Peyer's patch (tissue), 4 donors: ENCODE measurements at regions not wholly inside any gene's neighbourhood (a gene's known extent, or its start where the extent isn't known, plus 50 kb on each side); places are given as distances from the start of the nearest gene placed in this dataset.
"Not testable (repeated sequence)": the region's sequence is repeated elsewhere in the genome, so short reads cannot be mapped to it uniquely, and the experiment has no call there.

ENCODE experiments used
- DNase-seq, 3 donors: peaks; one replicate each; pipeline ENCODE4 v3.0.0-alpha.2; 2017 to 2019
- H3K27ac ChIP-seq, 4 donors: fragments of 200-600 bp; sonication (generic); one replicate each; pipeline ENCODE4 v1.5.1; 2016 to 2019
- H3K27me3 ChIP-seq, 2 donors: fragments of 200-600 bp; sonication (generic); one replicate each; pipeline ENCODE4 v1.5.1; 2019
- H3K36me3 ChIP-seq, 3 donors: fragments of 200-600 bp; sonication (generic); one replicate each; pipeline ENCODE4 v1.5.1; 2016 to 2019
- H3K4me1 ChIP-seq, 4 donors: fragments of 200-600 bp; sonication (generic); one replicate each; pipeline ENCODE4 v1.5.1; 2016 to 2019
- H3K4me3 ChIP-seq, 4 donors: fragments of 200-600 bp; sonication (generic); 1 replicate in 3 of 4; 2 replicates in 1 of 4; pipeline ENCODE4 v1.5.1; 2016 to 2019; ENCODE audit warnings: mild to moderate bottlenecking in 1 of 4
- H3K9me3 ChIP-seq, 4 donors: fragments of 200-600 bp; sonication (generic); one replicate each; pipeline ENCODE4 v1.5.1; 2016 to 2019; ENCODE audit warnings: mild to moderate bottlenecking in 1 of 4
- CTCF ChIP-seq, 6 experiments: fragments of 450-650 bp in 4 of 6; fragments of 200-600 bp in 2 of 6; sonication (generic) in 1 of 6; IDR thresholded peaks; one replicate each; pipeline ENCODE4 v1.5.1; 2017 to 2019; ENCODE audit warnings: antibody characterized with exemption in 6 of 6, mild to moderate bottlenecking in 3 of 6, moderate library complexity in 1 of 6
- POLR2A ChIP-seq, 2 donors: fragments of 450-650 bp; IDR thresholded peaks; one replicate each; pipeline ENCODE4 v1.5.1; 2017; ENCODE audit warnings: antibody characterized with exemption in 2 of 2, mild to moderate bottlenecking in 2 of 2, moderate library complexity in 2 of 2

DNA sequence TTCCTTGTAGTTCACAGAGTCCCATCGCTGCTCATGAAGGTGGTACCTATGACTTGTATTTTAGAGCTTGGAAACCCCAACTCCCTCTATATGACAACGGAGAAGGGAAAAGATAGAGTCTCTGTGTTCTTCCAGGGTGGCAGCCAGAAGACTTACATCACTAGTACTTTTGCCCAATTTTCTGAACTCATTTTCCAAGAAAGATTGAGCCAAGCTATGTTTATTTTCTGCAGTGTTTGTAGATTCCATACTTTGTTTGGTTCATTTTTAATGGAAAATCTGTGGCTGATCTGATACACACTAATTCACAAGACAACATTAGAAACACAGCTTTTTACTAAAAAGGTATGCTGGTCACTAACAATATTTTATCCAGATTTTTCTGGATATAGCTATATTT, 60.2 kb upstream of the ATP5MC3 start:
- TF ChIP-seq POLR2A (IDR thresholded peaks at IDR 0.05) (no peak), CTCF (IDR thresholded peaks at IDR 0.05) (no peak)
- no peaks in the 10 kb centered on the region for H3K4me1 ChIP-seq

DNA sequence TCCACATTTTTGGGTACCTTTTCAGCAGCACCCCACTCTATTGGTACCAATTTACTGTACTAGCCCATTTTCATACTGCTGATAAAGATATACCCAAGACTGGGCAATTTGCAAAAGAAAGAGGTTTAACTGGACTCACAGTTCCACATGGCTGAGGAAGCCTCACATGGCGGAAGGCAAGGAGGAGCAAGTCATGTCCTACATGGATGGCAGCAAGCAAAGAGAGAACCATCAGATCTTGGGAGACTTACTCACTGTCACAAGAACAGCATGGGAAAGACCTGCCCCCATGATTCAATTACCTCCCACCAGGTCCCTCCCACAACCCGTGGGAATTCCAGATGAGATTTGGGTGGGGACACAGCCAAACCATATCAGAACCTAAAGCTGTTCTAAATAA, 58.5 kb upstream of the ATP5MC3 start:
- not testable (repeated sequence) for DNase-seq, H3K27me3 ChIP-seq, H3K4me1 ChIP-seq, H3K4me3 ChIP-seq, H3K27ac ChIP-seq, H3K9me3 ChIP-seq, H3K36me3 ChIP-seq

More for the DNA sequence above, 60.2 kb upstream of the ATP5MC3 start:
- Histone ChIP-seq H3K36me3 (no peaks in the 10 kb centered on the region), H3K4me3 (no peak overlapping the region), H3K27ac (no peak overlapping the region), H3K27me3 (no peaks in the 10 kb centered on the region), H3K9me3 (peaks cover 0 to 4% (median 0%) of the 10 kb centered on the region in 4 donors)
- no peak for DNase-seq

DNA sequence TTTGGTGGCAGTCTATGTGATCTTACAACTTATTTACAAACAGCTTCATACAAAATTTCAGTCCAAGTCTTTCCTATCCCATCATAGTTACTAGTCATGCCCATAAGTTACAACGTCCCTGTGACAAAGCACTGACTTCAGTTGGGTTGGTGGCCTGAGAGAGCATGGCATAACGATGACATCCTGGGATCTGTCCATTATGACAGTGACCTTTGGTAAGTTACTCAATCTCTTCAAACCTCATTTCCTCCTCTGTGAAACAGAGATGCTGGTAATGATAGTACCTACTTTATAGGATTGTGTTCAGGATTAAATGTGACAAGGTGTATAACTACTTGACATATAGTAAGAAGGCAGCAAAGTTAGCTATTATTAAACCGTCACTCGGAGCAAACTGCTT, 55.4 kb upstream of the ATP5MC3 start:
- Histone ChIP-seq H3K27ac (no peak overlapping the region), H3K4me3 (no peak overlapping the region), H3K36me3 (no peaks in the 10 kb centered on the region), H3K27me3 (no peaks in the 10 kb centered on the region), H3K4me1 (no peaks in the 10 kb centered on the region), H3K9me3 (peaks cover 0 to 4% (median 0%) of the 10 kb centered on the region in 4 donors)
- TF ChIP-seq POLR2A (IDR thresholded peaks at IDR 0.05): no peak
- TF ChIP-seq CTCF (IDR thresholded peaks at IDR 0.05): no peak
- no peak for DNase-seq

DNA sequence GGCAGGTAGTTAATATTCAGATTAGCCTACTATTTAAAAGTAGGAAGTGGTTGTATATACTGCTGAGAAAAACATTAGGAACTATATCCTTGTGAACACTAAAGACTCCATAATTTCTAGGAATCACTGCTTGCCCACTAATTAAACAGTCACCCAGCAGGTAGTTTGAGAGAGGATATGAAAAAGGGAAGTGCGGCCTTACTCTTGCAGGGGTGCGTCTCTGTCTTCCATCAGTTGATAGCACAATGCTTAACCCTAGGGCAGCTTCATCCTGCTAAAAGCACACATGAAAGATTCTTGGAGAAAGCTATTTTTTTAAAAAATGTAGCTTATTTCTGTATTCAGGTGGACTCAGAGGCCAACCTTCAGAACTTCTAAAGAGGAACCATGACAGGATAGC, 53.1 kb upstream of the ATP5MC3 start:
- DNase-seq: no peak
- Histone ChIP-seq H3K4me3 (no peak overlapping the region), H3K27ac (no peak overlapping the region), H3K4me1 (no peaks in the 10 kb centered on the region), H3K9me3 (peaks cover 0 to 4% (median 0%) of the 10 kb centered on the region in 4 donors), H3K27me3 (no peaks in the 10 kb centered on the region), H3K36me3 (no peaks in the 10 kb centered on the region)
- TF ChIP-seq POLR2A (IDR thresholded peaks at IDR 0.05) (no peak), CTCF (IDR thresholded peaks at IDR 0.05) (no peak)

DNA sequence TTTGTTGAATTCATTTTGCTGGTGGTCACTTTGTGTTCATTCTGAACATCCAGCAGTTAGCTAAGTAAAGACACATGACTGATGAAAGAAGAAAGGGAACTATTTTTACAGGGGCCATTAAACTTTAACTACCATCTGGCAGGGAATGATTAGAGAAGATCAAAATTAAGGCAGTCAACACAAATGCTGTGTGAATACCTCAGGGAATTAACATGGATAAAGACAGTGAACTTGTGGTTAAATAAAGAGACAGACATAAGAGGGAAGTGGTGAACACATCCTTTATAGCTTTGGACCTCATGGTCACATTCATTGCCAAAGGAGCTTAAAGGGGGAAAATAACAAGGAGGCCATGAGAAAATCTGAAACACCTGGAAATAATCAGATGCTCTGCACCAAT, 52.6 kb upstream of the ATP5MC3 start:
- no peak overlapping the region for H3K27ac ChIP-seq
- no peaks in the 10 kb centered on the region for H3K4me1 ChIP-seq
- peaks cover 0 to 2% (median 0%) of the 10 kb centered on the region in 4 donors for H3K9me3 ChIP-seq
- no peak overlapping the region for H3K4me3 ChIP-seq
- no peak for TF ChIP-seq CTCF (IDR thresholded peaks at IDR 0.05)
- TF ChIP-seq POLR2A (IDR thresholded peaks at IDR 0.05): no peak
- DNase-seq: no peak
- no peaks in the 10 kb centered on the region for H3K36me3 ChIP-seq
- H3K27me3 ChIP-seq: no peaks in the 10 kb centered on the region

DNA sequence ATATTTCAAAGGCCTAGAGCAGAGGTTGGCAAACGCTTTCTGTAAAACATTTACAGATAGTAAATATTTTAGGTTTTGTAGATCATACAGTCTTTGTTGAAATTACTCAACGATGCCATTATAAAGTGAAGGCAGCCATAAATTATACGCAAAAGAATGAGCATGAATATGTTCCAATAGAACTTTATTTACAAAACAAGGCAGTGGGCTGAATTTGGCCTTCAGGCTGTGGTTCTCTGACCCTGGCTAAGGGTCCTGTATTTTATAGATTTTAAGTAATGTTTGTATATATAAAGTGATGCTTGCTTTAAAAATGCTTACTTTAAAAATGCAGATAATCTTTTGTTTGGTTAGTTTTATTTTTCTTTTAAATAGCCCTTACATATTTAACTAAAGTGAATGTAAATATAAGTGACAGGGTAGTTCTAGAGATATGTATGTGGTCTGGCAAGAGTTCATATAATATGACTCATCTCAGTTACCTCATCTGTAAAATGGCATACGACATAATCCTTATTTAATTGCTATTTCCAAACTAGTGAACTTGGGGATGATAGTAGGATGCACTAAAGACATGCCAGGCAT, 51.7 kb upstream of the ATP5MC3 start:
- TF ChIP-seq CTCF (IDR thresholded peaks at IDR 0.05): no peak
- no peak for TF ChIP-seq POLR2A (IDR thresholded peaks at IDR 0.05)
- DNase-seq: no peak
- no peaks in the 10 kb centered on the region for H3K9me3 ChIP-seq

More for the DNA sequence above, 51.7 kb upstream of the ATP5MC3 start:
- H3K27me3 ChIP-seq: no peaks in the 10 kb centered on the region
- H3K36me3 ChIP-seq: no peaks in the 10 kb centered on the region
- no peak overlapping the region for H3K27ac ChIP-seq
- H3K4me3 ChIP-seq: no peak overlapping the region
- H3K4me1 ChIP-seq: no peaks in the 10 kb centered on the region
